GM12875 (cell line): ENCODE measurements at regions not wholly inside any gene's neighbourhood (a gene's known extent, or its start where the extent isn't known, plus 50 kb on each side); places are given as distances from the start of the nearest gene placed in this dataset.

ENCODE experiments used
- H3K4me3 ChIP-seq: one replicate; pipeline ENCODE4 v1.5.1; 2011; ENCODE audit warnings: low read depth, low read length, control low read depth
- CTCF ChIP-seq: IDR thresholded peaks from 2 replicates; pipeline ENCODE4 v1.5.1; 2011; ENCODE audit warnings: low read depth, mild to moderate bottlenecking, control low read depth, inconsistent platforms, low read length, moderate library complexity, borderline replicate concordance; ENCODE audit not compliant: insufficient read depth

DNA sequence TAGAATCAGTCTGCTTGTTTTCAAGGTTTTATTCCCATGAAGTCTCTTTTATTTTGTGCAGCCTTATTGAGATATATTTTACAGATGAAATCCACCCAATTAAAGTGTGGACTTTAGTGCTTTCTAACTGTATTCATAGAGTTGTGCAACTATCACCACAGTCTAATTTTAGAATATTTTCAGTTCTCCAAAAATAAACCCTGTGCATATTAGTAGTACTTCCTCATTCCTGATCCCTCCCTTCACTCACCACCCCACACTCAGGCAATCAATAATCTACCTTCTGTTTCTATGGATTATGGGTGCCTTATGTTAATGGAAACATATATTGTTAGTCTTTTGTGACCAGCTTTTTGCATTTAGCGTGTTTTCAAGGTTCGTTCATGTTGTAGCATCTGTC, 185.7 kb upstream of the TMEM72 start:
- H3K4me3 ChIP-seq, result no peak overlapping the region
- no peak for TF ChIP-seq CTCF

- TF ChIP-seq CTCF, result no peak
- H3K4me3 ChIP-seq, result no peak overlapping the region
Observed at GRCh38 chr10:44731283-44731682, 179.9 kb upstream of the TMEM72 start.

GRCh38 chr10:44733501-44734488, 177.3 kb upstream of the TMEM72 start:
- no peak for TF ChIP-seq CTCF
- no peak overlapping the region for H3K4me3 ChIP-seq

GRCh38 chr10:44742248-44742647, 168.9 kb upstream of the TMEM72 start:
- no peak for TF ChIP-seq CTCF

GRCh38 chr10:44743535-44743934, 167.6 kb upstream of the TMEM72 start:
- H3K4me3 ChIP-seq, result no peak overlapping the region
- TF ChIP-seq CTCF, result no peak

More at GRCh38 chr10:44742248-44742647, 168.9 kb upstream of the TMEM72 start:
- no peak overlapping the region for H3K4me3 ChIP-seq

DNA sequence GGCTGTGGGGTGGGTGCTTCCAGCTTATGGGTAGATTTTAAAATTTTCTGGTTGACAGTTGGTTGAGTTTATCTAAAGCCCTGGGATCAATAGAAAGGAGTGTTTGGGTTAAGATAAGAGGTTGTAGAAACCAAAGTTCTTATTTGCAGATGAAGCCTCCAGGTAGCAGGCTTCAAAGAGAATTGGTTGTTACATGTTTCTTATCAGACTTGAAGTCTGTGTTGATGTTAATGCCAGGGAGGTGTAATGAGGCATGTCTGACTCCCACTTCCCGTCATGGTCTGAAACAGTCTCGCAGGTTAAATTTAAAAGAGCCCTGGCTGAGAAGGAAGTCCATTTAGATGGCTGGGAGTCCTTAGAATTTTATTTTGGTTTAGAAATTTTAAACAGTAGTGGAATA, 165.2 kb upstream of the TMEM72 start:
- no peak for TF ChIP-seq CTCF
- no peak overlapping the region for H3K4me3 ChIP-seq
